Fibroblast of lung (primary cell): ENCODE measurements at regions not wholly inside any gene's neighbourhood (a gene's known extent, or its start where the extent isn't known, plus 50 kb on each side); places are given as distances from the start of the nearest gene placed in this dataset.

ENCODE experiments used
- CTCF ChIP-seq, 2 donors: IDR thresholded peaks in 1 of 2; conservative IDR thresholded peaks in 1 of 2; 1 replicate in 1 of 2; 2 replicates in 1 of 2; pipeline ENCODE4 v1.5.1; 2011 to 2012; ENCODE audit warnings: low read length in 2 of 2, control low read depth in 1 of 2, inconsistent platforms in 1 of 2, low read depth in 1 of 2, mild to moderate bottlenecking in 1 of 2
- EZH2 ChIP-seq: IDR thresholded peaks from 2 replicates; pipeline ENCODE4 v1.5.1; 2012; ENCODE audit warnings: low read length, control low read depth, mild to moderate bottlenecking; ENCODE audit errors: missing control alignments

GRCh38 chr2:54404270-54404669 is 51.9 kb upstream of the SPTBN1 start:
- TF ChIP-seq CTCF (conservative IDR thresholded peaks at IDR 0.05 in 1 of 2, IDR thresholded peaks at IDR 0.05 in 1 of 2; ENCODE audit: low read depth in 1 of 2, low read length in 2 of 2) = no peak
- TF ChIP-seq EZH2 = no peak
